HepG2 (cell line): ENCODE measurements at regions not wholly inside any gene's neighbourhood (a gene's known extent, or its start where the extent isn't known, plus 50 kb on each side); places are given as distances from the start of the nearest gene placed in this dataset.

Source experiments
- ATAC-seq: fragments of 200-7000 bp; cut with Tn5 transposase; 3 replicates; pipeline ENCODE4 v1.9.1; 2020; ENCODE audit warnings: mild to moderate bottlenecking, moderate library complexity
- BruUV-seq: library from RNA; stranded (reverse); fragments of 400-500 nt; replicated peaks from 2 replicates; lab custom pipeline; 2021; lab: Mats Ljungman, UMichigan
- CTCF ChIA-PET: fragments of 300-600 bp; formaldehyde crosslinking; extraction: SDS; loops from one replicate; lab custom pipeline; 2021; ENCODE audit warnings: low total read pairs, inconsistent platforms, low intra/inter-chr PET ratio; lab: Yijun Ruan, JAX
- POLR2A ChIA-PET: fragments of 350-600 bp; sonication (Branson Sonifier 250); formaldehyde crosslinking; loops from one replicate; lab custom pipeline; 2020; ENCODE audit warnings: antibody characterized with exemption, inconsistent platforms; lab: Yijun Ruan, JAX
- DNase-seq: peaks from one replicate; pipeline ENCODE4 v3.0.0-alpha.2; 2015; ENCODE audit warnings: low spot score
- FAIRE-seq: peaks from 3 replicates; lab custom pipeline; 2011; peaks lifted over from hg19 to GRCh38; lab: Jason Lieb, UNC
- H2AFZ ChIP-seq: one replicate; pipeline ENCODE4 v1.6.1; 2011; ENCODE audit warnings: low read length, inconsistent platforms
- H3K27ac ChIP-seq: fragments of 300-600 bp; 3 replicates; pipeline ENCODE4 v1.8.0; 2011; ENCODE audit warnings: mixed run types, mild to moderate bottlenecking, mixed read lengths, low read length, inconsistent platforms; ENCODE audit not compliant: insufficient read depth; ENCODE audit errors: extremely low read length
- H3K27me3 ChIP-seq, 2 experiments: fragments of 200-600 bp in 1 of 2; 2 replicates in 1 of 2; 3 replicates in 1 of 2; pipeline versions ENCODE4 v1.6.0 to v1.8.0; 2011; ENCODE audit warnings: low read length in 2 of 2, mild to moderate bottlenecking in 2 of 2, moderate library complexity in 2 of 2, inconsistent platforms in 1 of 2; ENCODE audit not compliant: insufficient read depth in 2 of 2, control insufficient read depth in 1 of 2
- H3K36me3 ChIP-seq, 2 experiments: fragments of 200-600 bp in 1 of 2; replicated peaks in 1 of 2; 2 replicates in 1 of 2; 3 replicates in 1 of 2; pipeline versions ENCODE4 v1.5.1 to v1.8.0; 2011; ENCODE audit warnings: low read length in 2 of 2, inconsistent platforms in 1 of 2; ENCODE audit not compliant: insufficient read depth in 2 of 2, control insufficient read depth in 1 of 2
- H3K4me1 ChIP-seq: 2 replicates; pipeline ENCODE4 v1.5.1; 2012; ENCODE audit warnings: low read length, inconsistent platforms; ENCODE audit not compliant: insufficient read depth
- H3K4me2 ChIP-seq: 2 replicates; pipeline ENCODE4 v1.6.0; 2011; ENCODE audit warnings: low read depth, low read length, inconsistent platforms
- H3K4me3 ChIP-seq, 3 experiments: fragments of 200-600 bp in 1 of 3; sonication (generic), shearing (Covaris generic) in 1 of 3; replicated peaks in 1 of 3; 2 replicates each; pipeline ENCODE4 v1.5.1; 2011 to 2016; ENCODE audit warnings: low read length in 3 of 3, inconsistent platforms in 2 of 3, low read depth in 2 of 3, mild to moderate bottlenecking in 2 of 3, control low read depth in 1 of 3, mixed read lengths in 1 of 3; ENCODE audit not compliant: insufficient read depth in 1 of 3
- H3K79me2 ChIP-seq: one replicate; pipeline ENCODE4 v1.6.1; 2011; ENCODE audit warnings: low read length, inconsistent platforms; ENCODE audit not compliant: insufficient read depth
- H3K9ac ChIP-seq: 2 replicates; pipeline ENCODE4 v1.6.0; 2011; ENCODE audit warnings: mild to moderate bottlenecking, low read depth, low read length, inconsistent platforms; ENCODE audit not compliant: insufficient read depth
- H3K9me3 ChIP-seq: 2 replicates; pipeline ENCODE4 v1.5.1; 2012; ENCODE audit warnings: mild to moderate bottlenecking, low read length
- H4K20me1 ChIP-seq: 2 replicates; pipeline ENCODE4 v1.6.0; 2011; ENCODE audit warnings: inconsistent platforms, mild to moderate bottlenecking, low read length, moderate library complexity; ENCODE audit not compliant: insufficient read depth
- ATF7 ChIP-seq, 2 experiments: fragments of 450-650 bp in 1 of 2; sonication (generic) in 1 of 2; formaldehyde crosslinking in 1 of 2; IDR thresholded peaks; 2 replicates each; pipeline versions ENCODE4 v1.4.0 to v1.6.1; 2016 to 2020; ENCODE audit warnings: antibody characterized with exemption in 1 of 2, mild to moderate bottlenecking in 1 of 2, missing genetic modification reagents in 1 of 2
- MEF2D ChIP-seq: sonication (generic); formaldehyde crosslinking; IDR thresholded peaks from 2 replicates; pipeline ENCODE4 v1.5.1; 2020; ENCODE audit warnings: mild to moderate bottlenecking, missing genetic modification reagents
- NR3C1 ChIP-seq: sonication (generic); formaldehyde crosslinking; IDR thresholded peaks from 2 replicates; pipeline ENCODE4 v1.4.0; 2020; ENCODE audit warnings: missing genetic modification reagents
- SNAPC2 ChIP-seq: sonication (generic); formaldehyde crosslinking; IDR thresholded peaks from 2 replicates; pipeline ENCODE4 v1.8.1; 2022; ENCODE audit warnings: mild to moderate bottlenecking, missing genetic modification reagents
- TEAD2 ChIP-seq: sonication (generic); formaldehyde crosslinking; IDR thresholded peaks from 2 replicates; pipeline ENCODE4 v1.9.0; 2021; ENCODE audit warnings: missing genetic modification reagents
- WGBS: methylation state at CpG from one replicate; pipeline ENCODE4 v1.1.6; 2017; ENCODE audit warnings: low lambda C conversion rate; 5-methylcytosine and 5-hydroxymethylcytosine counted together
- in situ Hi-C: cut with HindIII; loops from 2 replicates; pipeline ENCODE4 v1.10.0; 2017; ENCODE audit warnings: low pct_unique_long_range_greater_than_20kb; ENCODE audit not compliant: extremely low pct_ligation_motif_present
- intact Hi-C: fragments of 100-400 bp; cut with micrococcal nuclease; formaldehyde crosslinking; loops from one replicate; pipeline ENCODE4 v1.10.0; 2022; ENCODE audit not compliant: unreplicated experiment
- TF ChIP-seq, protein P1 (sequence below): sonication (generic); formaldehyde crosslinking; conservative IDR thresholded peaks from 2 replicates; pipeline ENCODE4 v1.8.0; 2022; ENCODE audit warnings: missing genetic modification reagents
- TF ChIP-seq, protein P2 (sequence below): sonication (generic); formaldehyde crosslinking; IDR thresholded peaks from 2 replicates; pipeline ENCODE4 v1.4.0; 2020; ENCODE audit warnings: missing genetic modification reagents, mild to moderate bottlenecking, borderline replicate concordance

DNA sequence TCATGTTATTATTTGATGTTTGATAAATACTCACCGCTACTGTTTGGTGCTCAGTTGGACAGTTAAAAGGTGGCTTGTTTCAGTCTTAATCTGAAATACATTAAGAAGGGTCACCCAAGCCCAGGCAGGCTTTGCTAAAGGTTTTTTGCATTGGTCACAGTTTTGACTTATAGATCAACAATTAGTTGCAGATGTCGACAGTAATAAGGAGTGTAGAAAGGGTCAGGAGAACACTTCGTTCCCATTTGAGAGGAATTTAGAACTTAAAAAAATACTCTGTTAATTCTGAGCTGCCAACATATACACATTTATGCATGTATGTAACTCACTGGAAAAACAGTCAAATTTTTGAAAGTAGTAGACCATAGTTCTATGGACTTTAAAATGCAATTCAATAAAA is 130.3 kb downstream of the TMEM30B start:
- no peak for FAIRE-seq
- CTCF ChIA-PET = no interaction called here
- BruUV-seq = no TSS peak

DNA sequence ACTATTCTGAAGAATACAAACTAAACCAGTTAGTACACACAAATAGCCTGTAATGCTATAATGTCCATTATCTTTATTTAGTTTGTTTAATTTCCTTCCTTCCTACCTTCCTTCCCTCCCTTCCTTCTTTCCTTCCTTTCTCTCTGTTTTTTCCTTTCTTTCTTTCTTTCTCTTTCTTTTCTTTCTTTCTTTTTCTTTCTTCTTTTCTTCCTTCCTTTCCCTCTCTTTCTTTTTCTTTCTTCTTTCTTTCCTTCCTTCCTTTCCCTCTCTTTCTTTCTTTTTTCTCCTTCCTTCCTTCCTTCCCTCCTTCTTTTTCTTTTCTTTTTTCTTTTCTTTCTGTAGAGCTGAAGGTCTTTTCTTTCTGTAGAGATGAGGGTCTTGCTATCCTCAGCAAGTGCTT is 131.2 kb downstream of the TMEM30B start:
- DNase-seq = no peak

More for the DNA sequence above, 130.3 kb downstream of the TMEM30B start:
- POLR2A ChIA-PET = no interaction called here
- ATAC-seq = no peak
- Histone ChIP-seq H3K9me3 (no peaks in the 10 kb centered on the region), H3K27ac (no peak overlapping the region), H3K4me2 (no peak overlapping the region), H3K27me3 (peaks cover 0 to 1% of the 10 kb centered on the region in 2 experiments; a peak in 1 of 5 replicates), H3K36me3 (no peaks in the 10 kb centered on the region), H2AFZ (no peak overlapping the region), H4K20me1 (no peaks in the 10 kb centered on the region), H3K9ac (no peak overlapping the region), H3K4me3 (no peak overlapping the region), H3K4me1 (peaks cover 31% of the 10 kb centered on the region), H3K79me2 (no peaks in the 10 kb centered on the region)
- no peak for DNase-seq
- TF ChIP-seq MEF2D (CRISPR knock-in tag) (no peak), SNAPC2 (no peak), TEAD2 (CRISPR knock-in tag) (no peak)
- TF ChIP-seq, protein P1, sequence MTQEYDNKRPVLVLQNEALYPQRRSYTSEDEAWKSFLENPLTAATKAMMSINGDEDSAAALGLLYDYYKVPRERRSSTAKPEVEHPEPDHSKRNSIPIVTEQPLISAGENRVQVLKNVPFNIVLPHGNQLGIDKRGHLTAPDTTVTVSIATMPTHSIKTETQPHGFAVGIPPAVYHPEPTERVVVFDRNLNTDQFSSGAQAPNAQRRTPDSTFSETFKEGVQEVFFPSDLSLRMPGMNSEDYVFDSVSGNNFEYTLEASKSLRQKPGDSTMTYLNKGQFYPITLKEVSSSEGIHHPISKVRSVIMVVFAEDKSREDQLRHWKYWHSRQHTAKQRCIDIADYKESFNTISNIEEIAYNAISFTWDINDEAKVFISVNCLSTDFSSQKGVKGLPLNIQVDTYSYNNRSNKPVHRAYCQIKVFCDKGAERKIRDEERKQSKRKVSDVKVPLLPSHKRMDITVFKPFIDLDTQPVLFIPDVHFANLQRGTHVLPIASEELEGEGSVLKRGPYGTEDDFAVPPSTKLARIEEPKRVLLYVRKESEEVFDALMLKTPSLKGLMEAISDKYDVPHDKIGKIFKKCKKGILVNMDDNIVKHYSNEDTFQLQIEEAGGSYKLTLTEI = no peak
- in situ Hi-C loops = no loop called here
- intact Hi-C loops = no loop called here
- WGBS = 36% methylated on average over 3 of the region's 3 CpGs

More for the DNA sequence above, 131.2 kb downstream of the TMEM30B start:
- no peak overlapping the region for H3K9ac ChIP-seq
- H3K4me3 ChIP-seq = no peak overlapping the region
- peaks cover 35% of the 10 kb centered on the region for H3K4me1 ChIP-seq
- CTCF ChIA-PET = no interaction called here
- in situ Hi-C loops = no loop called here
- H2AFZ ChIP-seq = no peak overlapping the region
- intact Hi-C loops = no loop called here
- POLR2A ChIA-PET = no interaction called here
- H3K27ac ChIP-seq = no peak overlapping the region
- TF ChIP-seq ATF7 (IDR thresholded peaks at IDR 0.05) (peak; percentile 8; the same call in 1 of the 2 replicates), ATF7 (CRISPR knock-in tag; IDR thresholded peaks at IDR 0.05) (no peak), NR3C1 (CRISPR knock-in tag) (no peak)
- TF ChIP-seq, protein P2, sequence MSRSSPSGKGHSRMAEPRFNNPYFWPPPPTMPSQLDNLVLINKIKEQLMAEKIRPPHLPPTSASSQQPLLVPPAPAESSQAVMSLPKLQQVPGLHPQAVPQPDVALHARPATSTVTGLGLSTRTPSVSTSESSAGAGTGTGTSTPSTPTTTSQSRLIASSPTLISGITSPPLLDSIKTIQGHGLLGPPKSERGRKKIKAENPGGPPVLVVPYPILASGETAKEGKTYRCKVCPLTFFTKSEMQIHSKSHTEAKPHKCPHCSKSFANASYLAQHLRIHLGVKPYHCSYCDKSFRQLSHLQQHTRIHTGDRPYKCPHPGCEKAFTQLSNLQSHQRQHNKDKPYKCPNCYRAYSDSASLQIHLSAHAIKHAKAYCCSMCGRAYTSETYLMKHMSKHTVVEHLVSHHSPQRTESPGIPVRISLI = no peak
- no peak for FAIRE-seq
- H3K36me3 ChIP-seq = no peaks in the 10 kb centered on the region
- no peaks in the 10 kb centered on the region for H3K79me2 ChIP-seq
- BruUV-seq = no TSS peak
- peaks cover 8% of the 10 kb centered on the region for H3K9me3 ChIP-seq
- ATAC-seq = no peak
- H3K27me3 ChIP-seq = peaks cover 1 to 4% of the 10 kb centered on the region in 2 experiments; a peak in 1 of 5 replicates
- H3K4me2 ChIP-seq = no peak overlapping the region
- H4K20me1 ChIP-seq = no peaks in the 10 kb centered on the region
